Endodermal cell (in vitro differentiated cells): ENCODE measurements at regions not wholly inside any gene's neighbourhood (a gene's known extent, or its start where the extent isn't known, plus 50 kb on each side); places are given as distances from the start of the nearest gene placed in this dataset.

ENCODE experiments used
- DNase-seq: peaks from one replicate; pipeline ENCODE4 v3.0.0-alpha.2; 2017
- H3K27ac ChIP-seq: 2 replicates; pipeline ENCODE4 v1.5.1; 2013; ENCODE audit warnings: mild to moderate bottlenecking, low read depth, low read length, moderate library complexity
- H3K27me3 ChIP-seq: 2 replicates; pipeline ENCODE4 v1.6.1; 2013; ENCODE audit warnings: mild to moderate bottlenecking, low read length, moderate library complexity; ENCODE audit not compliant: insufficient read depth, control insufficient read depth, poor library complexity, severe bottlenecking
- H3K36me3 ChIP-seq: 2 replicates; pipeline ENCODE4 v1.7.0; 2013; ENCODE audit warnings: mild to moderate bottlenecking, low read length, moderate library complexity; ENCODE audit not compliant: control insufficient read depth, insufficient read depth
- H3K4me1 ChIP-seq: one replicate; pipeline ENCODE4 v1.7.0; 2013; ENCODE audit warnings: low read length; ENCODE audit not compliant: control insufficient read depth, insufficient read depth
- H3K4me3 ChIP-seq: 2 replicates; pipeline ENCODE4 v1.5.1; 2013; ENCODE audit warnings: mild to moderate bottlenecking, low read length, moderate library complexity
- H3K9ac ChIP-seq: 2 replicates; pipeline ENCODE4 v1.6.1; 2013; ENCODE audit warnings: mild to moderate bottlenecking, low read length, moderate library complexity; ENCODE audit not compliant: poor library complexity, severe bottlenecking; ENCODE audit errors: extremely low read depth
- H3K9me3 ChIP-seq: 2 replicates; pipeline ENCODE4 v1.6.1; 2013; ENCODE audit warnings: mild to moderate bottlenecking, low read length, moderate library complexity; ENCODE audit not compliant: control insufficient read depth
- H3K27ac Mint-ChIP-seq: 2 replicates; pipeline ENCODE4 v1.8.0; 2020; ENCODE audit warnings: mixed read lengths
- H3K27me3 Mint-ChIP-seq: 2 replicates; pipeline ENCODE4 v1.8.0; 2021; ENCODE audit warnings: mild to moderate bottlenecking, mixed read lengths; ENCODE audit not compliant: insufficient read depth
- H3K36me3 Mint-ChIP-seq: 2 replicates; pipeline ENCODE4 v1.8.0; 2020; ENCODE audit warnings: low read depth, mixed read lengths
- H3K4me1 Mint-ChIP-seq: 2 replicates; pipeline ENCODE4 v1.8.0; 2020; ENCODE audit warnings: mixed read lengths
- H3K4me3 Mint-ChIP-seq: 2 replicates; pipeline ENCODE4 v1.8.0; 2020; ENCODE audit warnings: mild to moderate bottlenecking, moderate library complexity, mixed read lengths
- H3K9me3 Mint-ChIP-seq: 2 replicates; pipeline ENCODE4 v1.8.0; 2020; ENCODE audit warnings: mild to moderate bottlenecking, mixed read lengths
- CTCF ChIP-seq: fragments of 200-600 bp; sonication (generic); conservative IDR thresholded peaks from 2 replicates; pipeline ENCODE4 v1.5.0; 2021; ENCODE audit warnings: antibody characterized with exemption, mild to moderate bottlenecking
- WGBS, 2 experiments: methylation state at CpG; one replicate each; pipeline versions ENCODE4 v1.1.5 to v1.1.7; 2013; ENCODE audit warnings: missing lambda C conversion rate in 2 of 2, mixed read lengths in 1 of 2; ENCODE audit not compliant: insufficient coverage in 1 of 2, insufficient read length in 1 of 2; 5-methylcytosine and 5-hydroxymethylcytosine counted together

GRCh38 chr4:31657859-31658570 is 937.8 kb downstream of the PCDH7 start:
- no peaks in the 10 kb centered on the region for H3K27me3 ChIP-seq
- WGBS, 2 experiments = 88 to 100% methylated on average over 2 to 5 of the region's 5 CpGs
- no peaks in the 10 kb centered on the region for H3K36me3 ChIP-seq
- no peak overlapping the region for H3K4me3 ChIP-seq
- no peak for TF ChIP-seq CTCF
- H3K27ac Mint-ChIP-seq = no peak overlapping the region
- no peak for DNase-seq
- H3K27ac ChIP-seq = no peak overlapping the region
- no peak overlapping the region for H3K9ac ChIP-seq
- no peaks in the 10 kb centered on the region for H3K9me3 Mint-ChIP-seq
- no peaks in the 10 kb centered on the region for H3K27me3 Mint-ChIP-seq
- no peaks in the 10 kb centered on the region for H3K9me3 ChIP-seq
- no peaks in the 10 kb centered on the region for H3K4me1 ChIP-seq
- peaks cover 2% of the 10 kb centered on the region for H3K4me1 Mint-ChIP-seq
- H3K36me3 Mint-ChIP-seq = no peaks in the 10 kb centered on the region
- no peak overlapping the region for H3K4me3 Mint-ChIP-seq

- 93% methylated on average over 1 of the region's 1 CpG; no CpG with 5 or more reads in 1 of the 2 experiments for WGBS, 2 experiments
Observed at GRCh38 chr4:31660916-31661315, 940.7 kb downstream of the PCDH7 start.

GRCh38 chr4:31662951-31663350 is 942.8 kb downstream of the PCDH7 start:
- no peak for DNase-seq
- H3K27me3 ChIP-seq = no peaks in the 10 kb centered on the region
- H3K4me1 Mint-ChIP-seq = peaks cover 5% of the 10 kb centered on the region
- no peaks in the 10 kb centered on the region for H3K9me3 ChIP-seq
- H3K36me3 ChIP-seq = no peaks in the 10 kb centered on the region
- no peak overlapping the region for H3K4me3 ChIP-seq
- H3K9ac ChIP-seq = no peak overlapping the region
- no peaks in the 10 kb centered on the region for H3K36me3 Mint-ChIP-seq
- no peak overlapping the region for H3K27ac ChIP-seq
- TF ChIP-seq CTCF = no peak
- no peak overlapping the region for H3K4me3 Mint-ChIP-seq
- H3K27ac Mint-ChIP-seq = no peak overlapping the region
- H3K27me3 Mint-ChIP-seq = no peaks in the 10 kb centered on the region
- WGBS, 2 experiments = 60 to 83% methylated on average over 1 to 2 of the region's 2 CpGs
- no peaks in the 10 kb centered on the region for H3K9me3 Mint-ChIP-seq
- H3K4me1 ChIP-seq = no peaks in the 10 kb centered on the region

More at GRCh38 chr4:31660916-31661315, 940.7 kb downstream of the PCDH7 start:
- Histone ChIP-seq H3K27ac (no peak overlapping the region), H3K27me3 (no peaks in the 10 kb centered on the region), H3K4me3 (no peak overlapping the region), H3K4me1 (no peaks in the 10 kb centered on the region), H3K36me3 (no peaks in the 10 kb centered on the region), H3K9ac (no peak overlapping the region), H3K9me3 (no peaks in the 10 kb centered on the region)
- Mint-ChIP-seq H3K27me3 (no peaks in the 10 kb centered on the region), H3K36me3 (no peaks in the 10 kb centered on the region), H3K9me3 (no peaks in the 10 kb centered on the region), H3K27ac (no peak overlapping the region), H3K4me3 (no peak overlapping the region), H3K4me1 (peaks cover 5% of the 10 kb centered on the region)
- DNase-seq = no peak
- TF ChIP-seq CTCF = no peak
